GM19372 (cell line): ENCODE measurements at regions not wholly inside any gene's neighbourhood (a gene's known extent, or its start where the extent isn't known, plus 50 kb on each side); places are given as distances from the start of the nearest gene placed in this dataset.

Experiments used
- ATAC-seq: cut with Tn5 transposase; IDR thresholded peaks from one replicate; pipeline ENCODE4 v1.9.1; 2021; ENCODE audit warnings: mild to moderate bottlenecking, low read depth, moderate library complexity; ENCODE audit not compliant: unreplicated experiment

DNA sequence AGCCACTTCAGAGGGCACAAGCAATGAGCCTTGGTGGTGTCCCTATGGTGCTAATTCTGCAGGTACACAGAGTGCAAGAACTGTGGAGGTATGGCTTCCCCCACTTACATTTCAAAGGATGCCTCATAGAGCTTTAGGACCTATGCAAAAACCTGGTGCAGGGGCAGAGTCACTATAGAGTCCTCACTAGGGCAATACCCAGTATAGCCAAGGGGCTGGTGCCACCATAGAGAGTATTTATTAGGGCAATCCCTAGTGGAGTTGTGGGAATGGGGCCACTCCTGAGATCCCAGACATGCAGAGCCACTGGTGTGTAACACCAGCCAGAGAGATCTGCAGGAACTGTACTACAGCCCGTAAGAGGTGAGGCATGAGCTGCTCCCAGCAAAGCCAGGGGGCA, 312.2 kb downstream of the SLC4A3 start:
- no peak for ATAC-seq

DNA sequence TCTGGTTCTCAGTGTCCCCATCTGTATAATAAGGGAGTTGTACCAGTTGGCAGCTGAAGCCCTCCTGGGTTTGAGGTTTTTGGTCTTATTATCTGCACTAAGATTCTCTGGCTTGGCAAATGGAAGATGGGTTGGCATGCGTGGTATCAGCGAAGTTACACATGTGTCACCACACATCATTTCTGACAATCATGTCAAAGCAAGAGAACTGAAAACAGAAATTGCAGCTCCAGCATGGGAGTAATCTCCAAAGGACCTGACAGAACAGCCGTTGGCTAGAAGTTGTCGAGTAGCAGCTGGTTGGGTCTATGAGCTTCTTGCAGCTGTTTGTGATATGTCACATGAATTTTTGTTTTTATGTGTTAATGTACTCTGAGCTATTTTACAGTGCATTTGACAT, 317.4 kb downstream of the SLC4A3 start:
- no peak for ATAC-seq

DNA sequence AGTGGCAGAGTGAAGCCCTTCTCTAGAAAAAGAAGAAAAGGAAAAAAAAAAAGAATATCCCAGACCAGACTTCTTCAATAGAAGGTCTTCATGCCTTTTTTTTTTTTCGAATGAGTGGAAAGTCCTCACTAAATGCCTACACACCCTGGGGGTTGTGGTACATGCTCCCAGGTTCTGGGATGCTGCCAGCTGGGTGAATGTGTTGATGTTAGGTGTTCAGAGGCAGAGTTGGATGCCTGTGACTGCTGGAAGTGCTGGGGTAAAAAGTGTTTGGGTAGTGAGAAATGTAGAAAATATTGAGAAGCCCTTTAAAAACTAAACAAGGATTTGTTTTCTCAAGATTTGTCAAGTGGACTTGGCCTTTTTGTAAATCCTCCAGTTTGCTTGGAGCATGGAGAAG, 318.6 kb downstream of the SLC4A3 start:
- no peak for ATAC-seq

DNA sequence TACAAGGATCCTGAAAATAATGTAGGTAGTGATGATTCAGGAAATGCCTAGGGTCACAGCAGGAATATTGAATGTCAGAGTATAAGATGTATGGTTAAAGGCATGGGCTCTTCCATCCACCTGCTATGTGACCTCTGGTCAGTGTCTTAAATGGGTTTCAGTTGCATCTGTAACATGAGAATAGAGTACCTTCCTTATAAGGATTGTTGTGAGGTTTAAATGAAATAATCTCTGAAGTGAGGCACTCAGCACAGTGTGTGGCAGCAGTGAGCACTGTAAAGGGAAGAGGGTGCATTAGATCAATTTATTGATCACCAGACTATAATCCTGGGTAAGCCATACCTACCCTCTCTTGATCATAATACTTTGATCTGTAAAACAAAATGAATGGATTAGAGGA, 319.1 kb downstream of the SLC4A3 start:
- no peak for ATAC-seq

DNA sequence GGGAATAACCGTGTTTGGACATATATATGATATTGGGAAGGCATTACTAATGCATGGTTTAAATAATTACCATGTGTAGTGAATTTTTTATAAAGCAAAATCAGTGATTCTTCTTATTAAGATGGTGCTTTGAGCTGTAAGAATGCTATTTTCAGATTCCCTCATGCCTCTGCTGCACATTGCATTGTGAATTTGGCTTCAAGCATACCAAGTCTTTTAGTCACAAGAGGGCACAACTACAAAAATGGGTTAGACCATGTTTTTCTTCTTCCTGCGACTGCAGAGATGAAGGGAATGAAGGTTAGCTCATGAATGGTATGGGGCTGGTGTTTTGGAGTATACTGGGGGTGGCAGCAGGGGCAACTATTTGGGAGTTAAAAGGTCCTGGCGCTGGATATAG, 320.1 kb downstream of the SLC4A3 start:
- ATAC-seq, result no peak

DNA sequence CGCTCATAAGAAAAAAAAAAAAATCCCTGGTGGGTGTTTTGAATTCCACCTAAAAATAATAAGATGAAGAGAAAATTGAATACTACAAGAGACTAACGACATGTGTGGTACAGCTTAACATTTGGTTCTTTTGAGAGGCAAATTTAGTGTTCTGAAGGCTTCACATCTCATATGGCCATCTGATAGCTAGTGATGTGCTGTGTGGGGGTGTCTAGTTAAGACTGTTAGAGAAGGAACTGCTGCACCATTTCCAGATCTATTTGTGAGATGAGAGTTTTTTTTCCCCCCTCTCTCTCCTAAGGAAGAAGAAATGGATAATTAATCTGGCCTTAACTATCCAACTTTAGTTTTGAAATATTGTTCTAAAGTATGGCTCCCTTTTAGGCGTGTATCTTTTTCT, 321.6 kb downstream of the SLC4A3 start:
- no peak for ATAC-seq

DNA sequence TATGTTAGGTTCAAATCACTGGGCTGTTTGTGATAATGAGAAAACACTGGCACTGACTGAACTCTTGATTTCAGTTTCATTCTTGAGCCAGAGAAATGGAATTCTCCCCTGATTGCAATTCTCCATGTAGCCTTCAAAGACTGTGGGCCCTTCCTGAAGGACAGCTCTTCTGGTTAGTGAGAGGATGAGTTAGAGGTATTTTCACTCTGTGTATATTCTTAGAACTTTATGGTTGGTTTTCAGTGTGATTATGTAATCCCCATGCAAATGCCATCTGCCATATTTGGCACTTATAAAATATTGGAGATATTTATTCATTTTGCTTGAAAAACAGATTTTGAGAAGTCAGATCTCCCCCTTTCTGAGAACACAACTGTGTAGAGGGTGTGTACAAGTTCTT, 323.7 kb downstream of the SLC4A3 start:
- ATAC-seq, result no peak

DNA sequence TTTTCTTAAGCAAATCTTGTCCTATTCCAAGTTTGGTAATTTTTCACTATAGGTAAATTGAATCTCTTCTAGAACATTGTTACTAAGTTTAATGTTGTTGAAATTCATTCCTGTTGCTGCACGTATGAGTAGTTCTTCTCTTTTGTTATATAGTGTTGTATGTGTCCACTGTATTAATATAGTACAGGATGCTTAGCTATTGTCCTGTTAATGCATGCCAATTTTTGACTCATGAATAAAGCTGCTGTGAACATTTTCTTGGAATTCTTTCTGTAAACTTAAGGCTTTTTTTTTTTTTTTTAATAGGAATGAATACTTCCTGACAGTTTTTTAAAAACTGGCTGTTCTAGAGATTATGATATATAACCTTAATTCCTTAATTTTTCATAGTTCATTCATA, 326.9 kb downstream of the SLC4A3 start:
- ATAC-seq, result no peak

DNA sequence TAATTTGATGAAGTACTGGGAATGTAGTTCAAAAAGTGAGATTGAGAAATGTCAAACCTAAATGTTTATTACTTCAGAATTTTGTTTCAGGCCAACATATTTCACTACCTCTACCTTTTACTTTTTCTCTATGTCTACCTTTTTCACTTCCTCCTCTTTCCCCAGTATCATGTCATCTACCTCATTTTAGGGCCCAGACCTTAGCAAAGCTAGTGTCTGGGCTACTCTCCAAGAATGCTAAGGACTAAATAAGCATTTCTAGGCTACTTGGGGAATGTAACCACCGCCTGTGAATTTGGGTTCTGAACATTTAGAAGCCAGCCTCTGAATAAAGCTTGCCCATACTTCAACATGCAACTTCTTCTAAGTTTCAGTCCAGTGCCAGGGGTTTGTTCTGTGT, 330.4 kb downstream of the SLC4A3 start:
- ATAC-seq, result no peak

DNA sequence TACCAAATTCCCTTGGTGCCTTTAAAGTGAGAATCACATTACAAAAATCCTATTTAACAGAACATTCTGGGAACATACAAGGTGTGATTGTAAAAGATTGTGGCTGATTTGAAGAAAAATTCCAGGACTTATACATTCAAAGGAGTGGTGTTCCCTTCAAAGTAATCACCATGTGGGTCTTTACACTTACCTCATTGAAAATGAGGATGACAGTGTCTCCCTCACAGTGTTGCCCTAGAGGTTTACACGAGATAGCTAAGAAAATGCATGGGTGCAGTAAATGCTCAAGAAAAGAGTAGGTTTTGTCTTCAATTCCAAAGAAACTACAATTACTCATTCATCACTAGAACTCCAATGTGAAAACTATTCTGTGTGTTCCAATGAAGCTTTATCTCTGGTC, 331.5 kb downstream of the SLC4A3 start:
- ATAC-seq, result no peak

DNA sequence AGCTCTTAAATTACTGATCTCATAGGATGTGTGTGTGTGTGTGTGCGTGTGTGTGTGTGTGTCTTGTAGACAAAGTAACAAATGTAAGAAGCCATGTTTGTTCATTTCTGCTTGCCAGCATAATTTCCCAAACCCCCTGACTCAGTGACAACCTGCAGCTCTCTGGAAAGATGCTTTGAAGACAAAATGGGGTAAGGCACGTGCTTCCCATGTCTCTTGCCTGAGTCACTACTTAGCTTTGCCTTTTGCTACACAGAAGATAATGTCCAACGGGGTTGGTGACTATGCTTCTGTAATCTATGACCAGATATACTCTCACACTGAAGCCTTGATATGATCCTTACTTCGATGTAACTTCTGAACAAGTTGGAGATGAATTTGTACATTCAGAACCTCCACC, 332.0 kb downstream of the SLC4A3 start:
- no peak for ATAC-seq

DNA sequence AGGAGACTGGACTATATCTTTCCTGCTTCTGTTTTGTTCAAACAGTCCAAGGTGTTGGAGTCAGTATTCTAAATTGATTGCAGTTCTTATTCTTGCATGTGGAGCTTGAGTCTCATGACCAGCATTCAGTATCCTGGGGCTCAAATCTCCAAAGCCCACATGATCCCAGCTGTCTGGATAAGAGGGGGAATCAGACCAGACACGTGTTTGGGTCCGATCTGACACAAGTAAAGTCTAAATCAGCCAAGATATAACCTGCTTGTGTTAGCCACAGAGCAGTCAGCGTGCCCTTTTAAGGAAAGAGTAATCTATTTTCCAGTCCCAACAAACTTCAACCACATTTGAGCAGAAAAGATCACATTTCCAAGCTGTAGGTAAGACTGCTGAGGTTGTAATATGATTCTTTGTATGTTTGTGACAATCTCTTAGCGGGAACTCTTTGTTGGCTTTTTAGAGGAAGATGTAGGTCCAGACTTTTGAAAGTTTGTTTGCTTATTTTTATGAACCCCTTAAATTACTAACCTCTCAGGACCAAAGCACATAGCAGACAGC, 334.6 kb downstream of the SLC4A3 start:
- no peak for ATAC-seq

DNA sequence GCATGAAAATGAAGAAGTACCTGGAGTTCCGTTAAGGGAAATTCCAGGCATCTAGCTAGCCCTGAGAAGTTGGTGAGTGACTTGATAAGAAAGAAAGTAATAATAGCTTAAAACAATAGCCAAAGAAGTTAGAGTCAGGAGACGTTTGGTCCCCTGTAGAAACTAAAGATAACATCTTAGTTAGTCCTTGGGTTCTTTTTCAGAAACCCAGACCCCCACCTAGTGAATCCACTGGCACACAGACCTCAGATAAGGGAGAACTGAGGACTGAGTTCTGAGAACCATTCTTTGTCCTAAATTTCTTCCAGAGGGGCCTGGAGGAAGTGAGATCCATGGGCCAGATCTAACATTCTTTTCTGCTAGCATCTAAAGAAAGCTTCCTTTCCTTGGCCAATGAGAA, 335.4 kb downstream of the SLC4A3 start:
- no peak for ATAC-seq

DNA sequence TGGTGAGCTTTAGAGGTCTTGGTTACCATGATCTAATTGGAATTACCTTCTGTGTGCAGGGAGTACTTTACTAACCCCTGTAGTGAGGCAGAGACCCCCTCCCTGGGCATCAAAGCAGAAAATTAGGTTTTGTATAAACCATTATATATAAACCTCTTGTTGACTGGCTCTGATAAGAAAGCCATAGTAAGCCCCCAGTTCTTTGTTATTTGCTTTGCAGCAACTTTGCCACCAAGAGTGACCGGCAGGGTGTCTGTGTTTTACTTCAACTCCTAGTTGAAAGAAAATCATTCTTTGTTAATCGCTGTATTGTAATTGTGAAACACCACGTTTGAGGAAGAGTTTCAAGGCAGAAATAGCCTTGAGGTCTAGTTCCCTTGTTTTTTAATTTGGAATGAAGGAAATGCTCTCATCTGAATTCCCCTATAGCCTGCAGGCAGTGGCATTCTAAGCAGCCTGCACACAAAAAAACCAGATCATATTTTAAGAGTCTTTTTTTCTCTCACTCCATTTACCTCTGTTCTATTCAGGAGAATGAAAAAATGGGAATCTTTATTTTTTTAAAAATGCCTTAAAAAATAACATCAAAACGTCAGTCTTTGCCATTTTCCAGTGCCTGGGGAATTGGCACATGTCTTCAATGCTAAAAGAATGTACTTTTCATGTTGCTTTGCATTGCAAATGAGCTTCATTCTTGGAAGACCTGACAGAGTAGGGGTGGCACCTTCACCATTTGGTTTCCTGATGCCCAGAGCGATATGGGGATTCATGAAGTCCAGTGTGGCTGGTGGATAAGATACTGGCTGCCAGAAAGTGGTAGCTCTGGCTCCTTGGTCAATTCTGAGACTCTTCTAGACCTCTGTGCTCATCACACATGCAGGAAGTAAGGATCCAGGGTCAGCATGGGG, 338.1 kb downstream of the SLC4A3 start:
- ATAC-seq, result no peak

DNA sequence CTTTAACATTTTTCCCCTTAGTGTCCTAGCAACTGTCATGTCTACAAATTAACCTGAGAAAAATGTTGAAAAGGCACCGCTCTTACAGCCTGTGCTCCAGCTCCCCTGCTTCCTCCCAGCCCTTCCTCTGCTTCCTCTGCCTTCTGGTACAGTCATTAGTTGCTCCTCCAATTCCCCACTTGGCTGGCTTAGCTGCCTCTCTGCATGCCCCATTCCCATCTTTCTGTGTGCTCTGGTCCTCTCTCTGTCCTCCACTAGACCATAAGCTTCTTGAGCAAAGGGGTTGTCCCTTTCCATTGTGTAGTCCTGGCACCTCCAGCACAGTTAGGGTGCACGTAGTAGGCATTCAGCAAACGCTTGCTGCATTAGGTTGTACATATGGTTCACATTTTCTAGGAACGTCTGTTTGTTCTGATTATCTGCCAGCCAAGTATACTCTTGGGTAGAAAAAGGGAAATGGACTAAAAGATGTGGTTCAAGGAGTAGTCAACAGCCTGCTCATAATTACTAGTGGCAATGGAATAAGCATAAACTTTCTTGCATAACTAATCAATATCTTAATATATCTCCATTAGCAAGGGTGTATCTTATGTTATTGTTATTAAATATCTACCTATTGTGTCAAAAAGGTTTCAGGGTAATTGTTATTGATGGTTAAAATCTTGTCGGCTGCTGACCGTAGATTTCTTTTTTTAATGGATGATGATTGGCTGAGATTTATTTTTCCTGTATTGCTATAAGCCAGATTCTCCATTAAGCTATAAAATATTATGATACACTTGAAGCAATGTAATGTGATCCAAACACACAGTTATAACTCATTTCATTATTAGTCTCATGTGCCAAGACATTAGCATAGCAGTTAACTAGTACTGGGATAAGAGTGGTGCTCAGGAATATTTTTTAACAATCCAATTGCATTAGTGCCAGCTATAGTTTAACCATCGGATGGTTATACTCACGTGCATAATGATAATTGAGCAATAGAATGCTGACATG, 340.1 kb downstream of the SLC4A3 start:
- ATAC-seq, result no peak

DNA sequence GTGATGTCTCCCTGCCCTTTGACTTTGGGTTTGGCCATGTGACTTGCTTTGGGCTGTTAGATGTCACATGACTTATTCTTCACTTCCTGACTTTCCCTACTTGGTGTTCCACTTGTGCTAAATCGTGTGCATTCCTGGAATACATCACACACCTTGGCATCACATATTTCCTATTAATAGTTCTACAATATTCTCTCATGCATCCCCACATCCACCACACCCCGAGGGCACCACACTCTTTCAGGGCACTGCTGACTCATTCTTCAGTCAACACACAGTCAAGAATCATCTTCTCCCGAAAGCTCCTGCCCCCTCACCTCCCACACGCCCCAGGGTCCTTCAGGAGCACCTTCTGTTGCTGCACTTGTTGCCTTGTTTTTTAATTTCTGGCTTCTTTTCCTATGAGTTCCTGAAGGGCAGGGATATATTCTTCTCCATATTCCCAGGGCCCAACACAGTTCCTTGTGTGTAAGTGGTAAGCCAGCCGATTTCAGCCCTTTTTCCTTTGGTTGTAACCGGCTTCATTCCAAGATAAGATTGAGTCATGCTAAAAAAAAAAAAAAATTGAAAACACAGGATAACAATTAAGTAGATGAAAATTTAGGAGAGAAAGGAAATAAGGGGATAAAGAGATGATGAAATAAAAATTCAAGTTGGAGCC, 341.4 kb downstream of the SLC4A3 start:
- ATAC-seq, result no peak

DNA sequence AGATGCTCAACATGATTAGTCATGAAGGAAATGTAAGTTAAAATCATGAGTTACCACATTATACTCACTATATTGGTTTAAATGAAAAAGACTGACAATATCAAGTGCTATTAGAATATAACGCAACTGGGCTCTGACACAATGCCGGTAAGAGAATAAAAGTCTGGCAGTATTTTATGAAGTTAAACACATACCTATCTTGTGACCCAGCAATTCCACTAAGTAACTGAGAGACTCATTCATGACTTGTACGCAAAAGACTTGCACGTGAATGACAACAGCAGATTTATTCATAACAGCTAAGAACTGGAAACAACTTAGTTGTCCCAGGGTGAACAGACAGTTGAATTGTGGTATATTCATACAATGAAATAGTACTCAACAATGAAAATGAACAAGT, 342.1 kb downstream of the SLC4A3 start:
- ATAC-seq, result no peak

DNA sequence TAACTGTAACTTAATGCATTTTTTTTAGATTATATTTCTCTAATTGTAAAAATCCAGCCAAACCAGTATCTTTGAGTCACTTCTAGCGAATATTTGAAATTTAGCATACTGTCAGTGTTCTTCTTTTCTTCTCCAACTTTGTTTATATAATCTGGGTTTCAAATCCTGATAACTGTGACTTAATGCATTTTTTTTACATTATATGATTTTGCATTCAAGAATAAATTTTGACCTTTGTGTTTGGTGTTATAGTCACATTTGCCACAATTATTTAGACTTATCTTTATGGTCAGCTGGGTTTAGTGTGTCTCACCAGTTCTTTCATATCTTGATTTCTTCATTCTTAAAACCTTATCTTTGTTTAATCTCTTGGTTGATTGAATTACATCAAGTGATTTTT, 345.7 kb downstream of the SLC4A3 start:
- ATAC-seq, result no peak

DNA sequence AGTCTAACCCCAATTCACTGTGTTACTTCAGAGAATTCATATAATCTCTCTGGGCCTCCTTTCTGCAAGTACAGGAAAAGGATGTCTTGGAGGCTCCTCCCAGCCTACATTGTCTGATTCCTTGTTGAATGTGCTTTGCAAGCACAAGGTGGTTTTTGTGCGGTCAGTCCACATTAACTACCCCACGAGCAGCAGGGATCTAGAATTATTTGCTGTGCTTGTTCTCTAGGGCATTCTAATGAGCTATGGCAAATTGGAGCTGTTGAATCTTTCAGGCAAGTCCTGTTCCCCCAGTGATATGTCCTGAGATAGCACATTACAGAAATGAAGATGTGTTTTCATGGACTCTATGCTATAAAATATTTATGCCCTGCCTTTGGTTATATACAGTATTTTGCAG, 349.4 kb downstream of the SLC4A3 start:
- no peak for ATAC-seq

DNA sequence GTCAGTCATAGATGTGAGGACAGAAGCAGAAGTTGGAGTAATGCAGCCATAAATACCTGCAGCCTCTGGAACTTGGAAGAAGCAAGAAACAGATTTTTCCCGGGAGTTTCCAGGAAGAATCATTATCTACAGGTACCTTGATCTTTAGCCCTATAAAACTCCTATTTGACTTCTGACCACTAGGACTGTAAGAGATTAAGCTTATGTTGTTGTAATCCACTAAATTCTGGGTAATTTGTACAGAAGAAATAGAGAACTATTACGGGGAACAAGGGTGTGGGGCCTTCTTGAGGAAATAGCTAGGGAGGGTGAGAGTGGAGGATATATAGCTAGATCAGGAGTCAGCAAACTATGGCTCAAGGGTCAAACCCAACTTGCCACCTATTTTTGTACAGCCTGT, 353.2 kb downstream of the SLC4A3 start:
- no peak for ATAC-seq

DNA sequence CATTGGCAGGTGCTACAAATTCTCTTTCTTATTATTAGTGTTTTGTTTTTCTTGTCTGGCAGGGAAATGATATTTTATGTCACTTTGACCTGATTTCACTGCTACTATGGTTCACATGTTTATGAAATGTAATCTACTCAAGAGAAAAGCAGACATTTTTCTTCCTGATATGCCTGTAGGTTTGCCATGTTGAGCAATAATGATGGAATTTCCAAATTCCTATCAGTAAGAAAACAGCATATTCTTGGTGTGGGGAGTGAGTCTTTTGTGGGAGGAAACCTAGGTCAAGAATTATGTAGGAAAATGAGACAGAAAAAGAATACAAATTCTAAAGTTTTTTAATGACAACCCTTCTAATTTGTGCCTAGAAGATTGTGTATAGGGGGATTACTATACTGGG, 356.4 kb downstream of the SLC4A3 start:
- no peak for ATAC-seq
